Mononuclear cell (primary cell): ENCODE measurements at regions not wholly inside any gene's neighbourhood (a gene's known extent, or its start where the extent isn't known, plus 50 kb on each side); places are given as distances from the start of the nearest gene placed in this dataset.
"Not testable (repeated sequence)": the region's sequence is repeated elsewhere in the genome, so short reads cannot be mapped to it uniquely, and the experiment has no call there.

Experiments
- H3K27me3 ChIP-seq: 2 replicates; pipeline ENCODE4 v1.6.0; 2011; ENCODE audit warnings: low read length, control low read depth; ENCODE audit not compliant: insufficient read depth
- H3K4me1 ChIP-seq: 2 replicates; pipeline ENCODE4 v1.5.1; 2011; ENCODE audit warnings: mild to moderate bottlenecking, low read length, control low read depth; ENCODE audit not compliant: insufficient read depth
- H3K4me3 ChIP-seq: 2 replicates; pipeline ENCODE4 v1.5.1; 2011; ENCODE audit warnings: mild to moderate bottlenecking, low read length, moderate library complexity
- H3K9me3 ChIP-seq: 2 replicates; pipeline ENCODE4 v1.5.1; 2011; ENCODE audit warnings: low read depth, mild to moderate bottlenecking, control low read depth, low read length

- H3K4me3 ChIP-seq, result no peak overlapping the region
- no peaks in the 10 kb centered on the region for H3K9me3 ChIP-seq
- H3K27me3 ChIP-seq, result no peaks in the 10 kb centered on the region
- H3K4me1 ChIP-seq, result peaks cover 54% of the 10 kb centered on the region
Measured at GRCh38 chr14:89566644-89567415, 149.8 kb upstream of the FOXN3 start.

GRCh38 chr14:89566180-89566579 lies 149.1 kb upstream of the FOXN3 start:
- H3K4me1 ChIP-seq, result peaks cover 54% of the 10 kb centered on the region
- H3K4me3 ChIP-seq, result no peak overlapping the region
- H3K27me3 ChIP-seq, result no peaks in the 10 kb centered on the region
- no peaks in the 10 kb centered on the region for H3K9me3 ChIP-seq

GRCh38 chr14:89565607-89566006 lies 148.6 kb upstream of the FOXN3 start:
- Histone ChIP-seq H3K4me1 (peaks cover 54% of the 10 kb centered on the region), H3K27me3 (no peaks in the 10 kb centered on the region), H3K9me3 (no peaks in the 10 kb centered on the region), H3K4me3 (no peak overlapping the region)

- H3K4me1 ChIP-seq, result peaks cover 55% of the 10 kb centered on the region
- no peak overlapping the region for H3K4me3 ChIP-seq
- H3K9me3 ChIP-seq, result no peaks in the 10 kb centered on the region
- no peaks in the 10 kb centered on the region for H3K27me3 ChIP-seq
Measured at GRCh38 chr14:89564989-89565388, 148.0 kb upstream of the FOXN3 start.

GRCh38 chr14:89564286-89564957 lies 147.4 kb upstream of the FOXN3 start:
- Histone ChIP-seq H3K4me3 (no peak overlapping the region), H3K27me3 (no peaks in the 10 kb centered on the region), H3K4me1 (peaks cover 52% of the 10 kb centered on the region), H3K9me3 (no peaks in the 10 kb centered on the region)

GRCh38 chr14:89563471-89563870 lies 146.4 kb upstream of the FOXN3 start:
- Histone ChIP-seq H3K27me3 (no peaks in the 10 kb centered on the region), H3K4me3 (no peak overlapping the region), H3K9me3 (no peaks in the 10 kb centered on the region), H3K4me1 (peaks cover 46% of the 10 kb centered on the region)

- H3K4me3 ChIP-seq, result no peak overlapping the region
- no peaks in the 10 kb centered on the region for H3K27me3 ChIP-seq
- H3K9me3 ChIP-seq, result no peaks in the 10 kb centered on the region
- no peaks in the 10 kb centered on the region for H3K4me1 ChIP-seq
Measured at GRCh38 chr14:89551955-89552354, 134.9 kb upstream of the FOXN3 start.

- Histone ChIP-seq H3K9me3 (no peaks in the 10 kb centered on the region), H3K27me3 (no peaks in the 10 kb centered on the region), H3K4me3 (no peak overlapping the region), H3K4me1 (no peaks in the 10 kb centered on the region)
Measured at GRCh38 chr14:89551432-89551831, 134.4 kb upstream of the FOXN3 start.

GRCh38 chr14:89550821-89551220 lies 133.8 kb upstream of the FOXN3 start:
- H3K27me3 ChIP-seq, result no peaks in the 10 kb centered on the region
- no peaks in the 10 kb centered on the region for H3K4me1 ChIP-seq
- H3K9me3 ChIP-seq, result no peaks in the 10 kb centered on the region
- H3K4me3 ChIP-seq, result no peak overlapping the region

GRCh38 chr14:89549381-89550125 lies 132.5 kb upstream of the FOXN3 start:
- H3K4me3 ChIP-seq, result no peak overlapping the region
- no peaks in the 10 kb centered on the region for H3K27me3 ChIP-seq
- no peaks in the 10 kb centered on the region for H3K9me3 ChIP-seq
- H3K4me1 ChIP-seq, result no peaks in the 10 kb centered on the region

- not testable (repeated sequence) for H3K4me1 ChIP-seq, H3K4me3 ChIP-seq
Measured at GRCh38 chr14:89547047-89547446, 130.0 kb upstream of the FOXN3 start.

GRCh38 chr14:89544636-89545301 lies 127.7 kb upstream of the FOXN3 start:
- Histone ChIP-seq H3K27me3 (no peaks in the 10 kb centered on the region), H3K4me3 (no peak overlapping the region), H3K9me3 (no peaks in the 10 kb centered on the region), H3K4me1 (peaks cover 15% of the 10 kb centered on the region)

More at GRCh38 chr14:89547047-89547446, 130.0 kb upstream of the FOXN3 start:
- not testable (repeated sequence) for H3K27me3 ChIP-seq, H3K9me3 ChIP-seq

GRCh38 chr14:89543425-89543790 lies 126.4 kb upstream of the FOXN3 start:
- Histone ChIP-seq H3K27me3 (no peaks in the 10 kb centered on the region), H3K4me1 (peaks cover 15% of the 10 kb centered on the region), H3K4me3 (no peak overlapping the region), H3K9me3 (no peaks in the 10 kb centered on the region)

GRCh38 chr14:89542786-89543424 lies 125.9 kb upstream of the FOXN3 start:
- Histone ChIP-seq H3K4me1 (peaks cover 15% of the 10 kb centered on the region), H3K9me3 (no peaks in the 10 kb centered on the region), H3K4me3 (no peak overlapping the region), H3K27me3 (no peaks in the 10 kb centered on the region)
